ENCODE measurements at regions not wholly inside any gene's neighbourhood (a gene's known extent, or its start where the extent isn't known, plus 50 kb on each side); places are given as distances from the start of the nearest gene placed in this dataset.

- TF ChIP-seq RXRA (IDR thresholded peaks at IDR 0.05; ENCODE audit: insufficient read depth, low read depth, low read length) (no peak), CTBP2 (IDR thresholded peaks at IDR 0.05; ENCODE audit: borderline replicate concordance, insufficient read depth, insufficient read length, low read length) (no peak), TEAD4 (IDR thresholded peaks at IDR 0.05; ENCODE audit: low read depth, low read length) (no peak), ASH2L (IDR thresholded peaks at IDR 0.05; ENCODE audit: low read length) (no peak), KDM1A (IDR thresholded peaks at IDR 0.05; ENCODE audit: borderline replicate concordance, low read length) (no peak), NANOG (IDR thresholded peaks at IDR 0.05; ENCODE audit: insufficient read depth, low read depth, low read length, poor library complexity, severe bottlenecking) (no peak), JUN (IDR thresholded peaks at IDR 0.05; ENCODE audit: low read depth, low read length) (no peak), PHF8 (conservative IDR thresholded peaks at IDR 0.05; ENCODE audit: low read depth, low read length) (no peak)
These were observed 219.9 kb upstream of the PROK2 start (continued) for GRCh38 chr3:72004749-72005292.

Data from H1 (cell line).